GM12873 (cell line): ENCODE measurements at regions not wholly inside any gene's neighbourhood (a gene's known extent, or its start where the extent isn't known, plus 50 kb on each side); places are given as distances from the start of the nearest gene placed in this dataset.

Source experiments
- TF ChIP-seq, protein P1 (sequence below): IDR thresholded peaks from 2 replicates; pipeline ENCODE4 v1.5.1; 2012; ENCODE audit warnings: low read depth, mild to moderate bottlenecking, moderate library complexity, low read length, control low read depth; ENCODE audit not compliant: insufficient read depth; ENCODE audit errors: missing control alignments

DNA sequence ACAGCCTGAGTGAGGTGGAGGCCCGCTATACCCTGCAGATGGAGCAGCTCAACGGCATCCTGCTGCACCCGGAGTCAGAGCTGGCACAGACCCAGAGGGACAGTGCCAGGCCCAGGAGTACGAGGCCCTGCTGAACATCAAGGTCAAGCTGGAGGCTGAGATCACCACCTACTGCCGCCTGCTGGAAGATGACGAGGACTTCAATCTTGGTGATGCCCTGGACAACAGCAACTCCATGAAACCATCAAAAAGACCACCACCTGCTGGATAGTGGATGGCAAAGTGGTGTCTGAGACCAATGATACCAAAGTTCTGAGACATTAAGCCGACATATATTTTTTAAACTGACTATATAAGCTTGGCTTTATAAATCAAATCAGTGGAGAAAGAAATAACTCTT, 73.3 kb upstream of the HHIP start:
- TF ChIP-seq, protein P1, sequence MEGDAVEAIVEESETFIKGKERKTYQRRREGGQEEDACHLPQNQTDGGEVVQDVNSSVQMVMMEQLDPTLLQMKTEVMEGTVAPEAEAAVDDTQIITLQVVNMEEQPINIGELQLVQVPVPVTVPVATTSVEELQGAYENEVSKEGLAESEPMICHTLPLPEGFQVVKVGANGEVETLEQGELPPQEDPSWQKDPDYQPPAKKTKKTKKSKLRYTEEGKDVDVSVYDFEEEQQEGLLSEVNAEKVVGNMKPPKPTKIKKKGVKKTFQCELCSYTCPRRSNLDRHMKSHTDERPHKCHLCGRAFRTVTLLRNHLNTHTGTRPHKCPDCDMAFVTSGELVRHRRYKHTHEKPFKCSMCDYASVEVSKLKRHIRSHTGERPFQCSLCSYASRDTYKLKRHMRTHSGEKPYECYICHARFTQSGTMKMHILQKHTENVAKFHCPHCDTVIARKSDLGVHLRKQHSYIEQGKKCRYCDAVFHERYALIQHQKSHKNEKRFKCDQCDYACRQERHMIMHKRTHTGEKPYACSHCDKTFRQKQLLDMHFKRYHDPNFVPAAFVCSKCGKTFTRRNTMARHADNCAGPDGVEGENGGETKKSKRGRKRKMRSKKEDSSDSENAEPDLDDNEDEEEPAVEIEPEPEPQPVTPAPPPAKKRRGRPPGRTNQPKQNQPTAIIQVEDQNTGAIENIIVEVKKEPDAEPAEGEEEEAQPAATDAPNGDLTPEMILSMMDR = peak; percentile 50

DNA sequence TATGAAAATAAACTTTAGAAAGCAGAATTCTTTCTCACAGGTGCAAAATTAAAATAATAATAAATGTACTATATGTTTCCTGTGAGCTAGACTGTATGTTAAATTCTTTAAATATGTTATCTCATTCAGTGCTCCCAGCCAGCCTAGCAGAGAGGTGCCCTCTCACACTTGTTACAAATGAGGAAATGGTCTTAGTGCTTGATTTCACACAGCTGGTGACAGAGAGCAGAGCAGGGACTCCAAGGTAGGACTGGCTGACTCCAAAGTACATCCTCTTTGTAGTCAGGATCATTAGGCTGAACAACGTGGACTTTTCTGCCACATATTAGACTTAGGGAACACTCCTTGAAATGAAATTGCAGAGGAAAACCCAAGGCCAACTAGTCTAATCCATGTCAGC, 72.0 kb upstream of the HHIP start:
- TF ChIP-seq, protein P1 = no peak

DNA sequence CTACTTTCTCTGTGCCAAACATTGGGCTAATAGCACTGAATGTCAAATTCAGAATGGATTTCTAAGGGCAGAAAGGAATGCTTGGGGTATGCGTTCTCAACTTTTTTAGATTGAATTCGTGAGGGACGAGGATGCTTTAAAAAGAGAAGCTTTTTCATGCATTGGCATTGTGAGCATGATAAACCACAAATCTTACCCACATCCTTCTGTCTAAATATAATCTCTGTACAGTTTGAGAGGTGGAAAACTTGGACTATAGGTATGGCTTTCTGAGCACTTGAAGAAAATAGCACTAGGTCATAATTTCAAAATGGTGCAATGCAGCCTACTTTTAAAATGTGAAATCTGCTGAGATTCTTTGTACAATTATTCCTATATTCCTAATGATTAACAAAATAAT, 71.4 kb upstream of the HHIP start:
- TF ChIP-seq, protein P1 = no peak

DNA sequence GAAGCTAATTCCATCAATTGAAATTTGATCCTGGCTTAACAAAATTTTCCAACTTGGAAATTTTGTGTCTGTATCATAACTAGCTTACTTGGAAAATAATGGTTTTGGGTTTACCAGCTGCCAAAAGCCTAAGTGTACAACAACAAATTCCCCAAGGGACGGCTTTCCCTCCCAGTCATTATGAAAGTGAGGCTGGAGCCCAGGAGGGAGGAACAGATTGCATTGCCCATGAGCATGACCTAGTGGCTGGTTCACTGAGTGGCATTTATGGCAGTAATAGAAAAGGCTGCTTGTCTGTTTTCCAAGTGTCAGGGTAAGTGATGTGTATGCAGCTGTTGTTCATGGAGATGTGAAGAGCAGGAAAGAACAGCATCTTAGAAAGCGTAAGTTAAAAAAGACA, 70.8 kb upstream of the HHIP start:
- TF ChIP-seq, protein P1 = peak; percentile 39

DNA sequence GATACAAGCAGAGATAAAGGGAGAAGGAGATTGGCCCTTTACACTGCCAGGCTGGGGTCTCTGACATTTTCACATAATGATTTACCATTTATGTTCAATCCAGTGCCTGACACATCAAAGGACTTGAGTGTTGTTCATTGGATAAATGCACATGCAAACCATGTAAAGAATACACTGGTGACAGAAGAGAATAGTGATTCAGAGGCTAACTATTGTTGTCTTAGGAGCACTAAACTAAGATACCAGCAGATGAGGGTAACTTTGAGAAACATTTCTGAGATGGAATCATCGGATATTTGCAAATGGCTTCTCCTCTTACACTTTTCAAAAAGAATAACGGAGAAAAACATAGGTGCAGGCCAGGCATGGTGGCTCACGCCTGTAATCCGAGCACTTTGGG, 67.3 kb upstream of the HHIP start:
- TF ChIP-seq, protein P1 = no peak

DNA sequence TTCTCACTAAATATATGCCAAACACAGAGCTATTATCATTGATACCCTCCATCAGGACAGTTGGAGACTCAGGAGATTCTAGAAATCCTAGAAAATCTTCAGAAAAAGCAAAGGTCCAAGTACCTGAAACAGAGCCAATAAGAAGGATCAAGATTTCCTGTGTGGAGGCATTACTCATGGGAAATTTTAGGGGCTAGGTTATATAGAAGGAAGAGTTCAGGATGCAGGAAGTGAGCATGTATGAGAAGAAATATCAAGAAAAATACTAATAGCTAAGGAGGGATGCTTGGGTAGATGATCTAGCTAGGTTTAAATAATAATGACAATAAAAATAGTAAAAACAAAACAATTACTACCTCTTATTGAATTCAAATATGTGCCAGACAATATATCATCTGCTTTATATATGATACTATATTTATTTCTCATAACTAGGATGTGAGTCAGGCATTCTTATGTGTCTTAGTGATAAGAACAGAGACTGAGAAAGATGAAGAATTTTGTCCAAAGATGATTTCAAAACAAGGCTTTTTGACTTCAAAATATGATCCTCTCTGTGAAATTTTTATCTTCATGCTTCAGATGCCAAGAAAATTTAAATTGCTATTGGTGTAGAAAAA, 66.4 kb upstream of the HHIP start:
- TF ChIP-seq, protein P1 = no peak

DNA sequence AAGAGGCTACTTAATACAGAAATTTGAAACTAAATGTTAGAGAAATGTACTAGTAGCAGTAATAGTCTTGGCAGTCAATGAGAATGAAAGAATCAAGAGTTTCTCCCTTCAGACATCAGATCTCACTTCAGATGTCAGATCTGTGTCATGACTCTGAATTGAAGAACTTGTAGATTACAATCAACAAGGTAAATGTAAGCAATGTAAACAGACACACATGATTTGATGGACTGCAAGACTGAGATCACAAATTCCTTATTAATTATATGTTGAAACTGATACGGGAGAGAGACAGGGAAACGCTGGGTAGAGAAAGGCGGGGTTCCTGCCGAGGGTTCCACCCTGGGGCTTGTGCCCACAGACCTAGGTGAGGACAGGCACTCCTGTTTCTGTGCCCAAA, 65.5 kb upstream of the HHIP start:
- TF ChIP-seq, protein P1 = no peak
